ENCODE measurements at regions not wholly inside any gene's neighbourhood (a gene's known extent, or its start where the extent isn't known, plus 50 kb on each side); places are given as distances from the start of the nearest gene placed in this dataset.
A peak's percentile ranks its signal among the peaks of the same experiment; 100 is the strongest.

DNA sequence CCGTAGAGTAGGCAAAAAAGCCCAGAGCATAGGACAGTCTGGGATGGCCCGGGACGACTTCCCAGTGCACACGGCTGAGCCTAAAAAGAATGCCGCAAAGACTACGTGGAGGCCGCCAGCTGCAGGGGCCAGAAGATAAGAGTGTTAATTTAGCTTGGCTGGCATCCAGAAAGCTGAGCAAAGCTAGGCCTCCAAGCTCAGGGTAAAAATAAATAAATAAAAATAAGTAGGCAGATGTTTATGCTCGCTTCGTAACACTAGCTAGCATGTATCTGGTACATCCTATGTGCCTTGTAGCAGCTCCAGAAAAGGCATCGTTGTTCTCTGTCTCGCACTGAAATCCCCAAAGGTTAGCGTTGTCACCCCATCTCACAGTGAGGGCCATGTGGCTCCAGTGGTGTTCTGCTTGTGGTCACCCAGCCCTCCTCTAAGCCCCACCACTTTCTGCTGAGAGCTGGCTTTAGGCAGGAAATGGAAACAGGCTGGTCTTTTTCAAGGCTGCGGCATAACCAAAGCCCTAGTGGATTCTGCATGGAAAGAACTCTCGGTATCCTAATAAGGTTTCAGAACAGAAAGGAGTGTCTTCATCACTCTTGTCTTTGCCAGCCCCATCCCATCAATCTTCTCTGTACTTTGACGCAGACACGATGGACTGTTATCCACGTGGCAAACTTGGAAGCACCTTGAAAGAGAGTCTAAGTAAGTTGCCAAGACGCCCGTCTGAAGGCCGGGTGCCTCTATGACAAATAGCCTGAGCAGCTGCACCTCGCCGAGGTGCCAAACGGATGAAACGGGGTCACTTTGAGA lies 58.1 kb upstream of the MEF2A start (continued):
- TF ChIP-seq, protein P1, sequence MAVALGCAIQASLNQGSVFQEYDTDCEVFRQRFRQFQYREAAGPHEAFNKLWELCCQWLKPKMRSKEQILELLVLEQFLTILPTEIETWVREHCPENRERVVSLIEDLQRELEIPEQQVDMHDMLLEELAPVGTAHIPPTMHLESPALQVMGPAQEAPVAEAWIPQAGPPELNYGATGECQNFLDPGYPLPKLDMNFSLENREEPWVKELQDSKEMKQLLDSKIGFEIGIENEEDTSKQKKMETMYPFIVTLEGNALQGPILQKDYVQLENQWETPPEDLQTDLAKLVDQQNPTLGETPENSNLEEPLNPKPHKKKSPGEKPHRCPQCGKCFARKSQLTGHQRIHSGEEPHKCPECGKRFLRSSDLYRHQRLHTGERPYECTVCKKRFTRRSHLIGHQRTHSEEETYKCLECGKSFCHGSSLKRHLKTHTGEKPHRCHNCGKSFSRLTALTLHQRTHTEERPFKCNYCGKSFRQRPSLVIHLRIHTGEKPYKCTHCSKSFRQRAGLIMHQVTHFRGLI (tag by site-specific recombination; IDR thresholded peaks at IDR 0.05) = peak; percentile 55; the same call in 1 of the 2 replicates
- TF ChIP-seq, protein P2, sequence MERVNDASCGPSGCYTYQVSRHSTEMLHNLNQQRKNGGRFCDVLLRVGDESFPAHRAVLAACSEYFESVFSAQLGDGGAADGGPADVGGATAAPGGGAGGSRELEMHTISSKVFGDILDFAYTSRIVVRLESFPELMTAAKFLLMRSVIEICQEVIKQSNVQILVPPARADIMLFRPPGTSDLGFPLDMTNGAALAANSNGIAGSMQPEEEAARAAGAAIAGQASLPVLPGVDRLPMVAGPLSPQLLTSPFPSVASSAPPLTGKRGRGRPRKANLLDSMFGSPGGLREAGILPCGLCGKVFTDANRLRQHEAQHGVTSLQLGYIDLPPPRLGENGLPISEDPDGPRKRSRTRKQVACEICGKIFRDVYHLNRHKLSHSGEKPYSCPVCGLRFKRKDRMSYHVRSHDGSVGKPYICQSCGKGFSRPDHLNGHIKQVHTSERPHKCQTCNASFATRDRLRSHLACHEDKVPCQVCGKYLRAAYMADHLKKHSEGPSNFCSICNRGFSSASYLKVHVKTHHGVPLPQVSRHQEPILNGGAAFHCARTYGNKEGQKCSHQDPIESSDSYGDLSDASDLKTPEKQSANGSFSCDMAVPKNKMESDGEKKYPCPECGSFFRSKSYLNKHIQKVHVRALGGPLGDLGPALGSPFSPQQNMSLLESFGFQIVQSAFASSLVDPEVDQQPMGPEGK (tag by site-specific recombination; IDR thresholded peaks at IDR 0.05) = no peak
- TF ChIP-seq ZSCAN23 (tag by site-specific recombination; IDR thresholded peaks at IDR 0.05) = no peak
- TF ChIP-seq REPIN1 (tag by site-specific recombination; IDR thresholded peaks at IDR 0.05; ENCODE audit: low read depth) = no peak
- TF ChIP-seq, protein P3, sequence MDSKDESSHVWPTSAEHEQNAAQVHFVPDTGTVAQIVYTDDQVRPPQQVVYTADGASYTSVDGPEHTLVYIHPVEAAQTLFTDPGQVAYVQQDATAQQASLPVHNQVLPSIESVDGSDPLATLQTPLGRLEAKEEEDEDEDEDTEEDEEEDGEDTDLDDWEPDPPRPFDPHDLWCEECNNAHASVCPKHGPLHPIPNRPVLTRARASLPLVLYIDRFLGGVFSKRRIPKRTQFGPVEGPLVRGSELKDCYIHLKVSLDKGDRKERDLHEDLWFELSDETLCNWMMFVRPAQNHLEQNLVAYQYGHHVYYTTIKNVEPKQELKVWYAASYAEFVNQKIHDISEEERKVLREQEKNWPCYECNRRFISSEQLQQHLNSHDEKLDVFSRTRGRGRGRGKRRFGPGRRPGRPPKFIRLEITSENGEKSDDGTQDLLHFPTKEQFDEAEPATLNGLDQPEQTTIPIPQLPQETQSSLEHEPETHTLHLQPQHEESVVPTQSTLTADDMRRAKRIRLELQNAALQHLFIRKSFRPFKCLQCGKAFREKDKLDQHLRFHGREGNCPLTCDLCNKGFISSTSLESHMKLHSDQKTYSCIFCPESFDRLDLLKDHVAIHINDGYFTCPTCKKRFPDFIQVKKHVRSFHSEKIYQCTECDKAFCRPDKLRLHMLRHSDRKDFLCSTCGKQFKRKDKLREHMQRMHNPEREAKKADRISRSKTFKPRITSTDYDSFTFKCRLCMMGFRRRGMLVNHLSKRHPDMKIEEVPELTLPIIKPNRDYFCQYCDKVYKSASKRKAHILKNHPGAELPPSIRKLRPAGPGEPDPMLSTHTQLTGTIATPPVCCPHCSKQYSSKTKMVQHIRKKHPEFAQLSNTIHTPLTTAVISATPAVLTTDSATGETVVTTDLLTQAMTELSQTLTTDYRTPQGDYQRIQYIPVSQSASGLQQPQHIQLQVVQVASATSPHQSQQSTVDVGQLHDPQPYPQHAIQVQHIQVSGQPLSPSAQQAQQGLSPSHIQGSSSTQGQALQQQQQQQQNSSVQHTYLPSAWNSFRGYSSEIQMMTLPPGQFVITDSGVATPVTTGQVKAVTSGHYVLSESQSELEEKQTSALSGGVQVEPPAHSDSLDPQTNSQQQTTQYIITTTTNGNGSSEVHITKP (tag by site-specific recombination; IDR thresholded peaks at IDR 0.05) = peak; percentile 36; the same call in 1 of the 2 replicates
- TF ChIP-seq ZNF792 (tag by site-specific recombination; IDR thresholded peaks at IDR 0.05) = no peak
- no peak for TF ChIP-seq ZNF670 (tag by site-specific recombination; IDR thresholded peaks at IDR 0.05; ENCODE audit: low read depth)
- TF ChIP-seq ZNF433 (tag by site-specific recombination; IDR thresholded peaks at IDR 0.05; ENCODE audit: low read depth) = no peak
- TF ChIP-seq KLF9 (tag by site-specific recombination; IDR thresholded peaks at IDR 0.05; ENCODE audit: low read depth) = no peak
- TF ChIP-seq, protein P4, sequence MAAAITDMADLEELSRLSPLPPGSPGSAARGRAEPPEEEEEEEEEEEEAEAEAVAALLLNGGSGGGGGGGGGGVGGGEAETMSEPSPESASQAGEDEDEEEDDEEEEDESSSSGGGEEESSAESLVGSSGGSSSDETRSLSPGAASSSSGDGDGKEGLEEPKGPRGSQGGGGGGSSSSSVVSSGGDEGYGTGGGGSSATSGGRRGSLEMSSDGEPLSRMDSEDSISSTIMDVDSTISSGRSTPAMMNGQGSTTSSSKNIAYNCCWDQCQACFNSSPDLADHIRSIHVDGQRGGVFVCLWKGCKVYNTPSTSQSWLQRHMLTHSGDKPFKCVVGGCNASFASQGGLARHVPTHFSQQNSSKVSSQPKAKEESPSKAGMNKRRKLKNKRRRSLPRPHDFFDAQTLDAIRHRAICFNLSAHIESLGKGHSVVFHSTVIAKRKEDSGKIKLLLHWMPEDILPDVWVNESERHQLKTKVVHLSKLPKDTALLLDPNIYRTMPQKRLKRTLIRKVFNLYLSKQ (tag by site-specific recombination; IDR thresholded peaks at IDR 0.05; ENCODE audit: borderline replicate concordance) = no peak
- TF ChIP-seq WT1 (tag by site-specific recombination; IDR thresholded peaks at IDR 0.05) = no peak
- no peak for TF ChIP-seq ZFP69B (tag by site-specific recombination; IDR thresholded peaks at IDR 0.05)
- TF ChIP-seq ZNF629 (tag by site-specific recombination; IDR thresholded peaks at IDR 0.05) = peak; percentile 50
- TF ChIP-seq ZNF391 (tag by site-specific recombination; IDR thresholded peaks at IDR 0.05; ENCODE audit: borderline replicate concordance, low read depth) = no peak
- no peak for TF ChIP-seq KLF10 (tag by site-specific recombination; IDR thresholded peaks at IDR 0.05)
- no peak for TF ChIP-seq ZNF416 (tag by site-specific recombination; IDR thresholded peaks at IDR 0.05)
- TF ChIP-seq TRIM28 (IDR thresholded peaks at IDR 0.05; ENCODE audit: borderline replicate concordance, low read length) = no peak
- TF ChIP-seq MEIS1 (CRISPR knock-in tag; IDR thresholded peaks at IDR 0.05; ENCODE audit: borderline replicate concordance) = no peak
- TF ChIP-seq ZNF521 (tag by site-specific recombination; IDR thresholded peaks at IDR 0.05) = no peak
- TF ChIP-seq ZNF174 (tag by site-specific recombination; IDR thresholded peaks at IDR 0.05) = no peak
- no peak for TF ChIP-seq HOXC10 (CRISPR knock-in tag; IDR thresholded peaks at IDR 0.05)
- TF ChIP-seq ZNF529 (tag by site-specific recombination; IDR thresholded peaks at IDR 0.05; ENCODE audit: insufficient replicate concordance) = no peak
- TF ChIP-seq KLF8 (tag by site-specific recombination; IDR thresholded peaks at IDR 0.05) = no peak
- TF ChIP-seq GLI2 (tag by site-specific recombination; IDR thresholded peaks at IDR 0.05; ENCODE audit: borderline replicate concordance, low read depth) = no peak
- no peak for TF ChIP-seq ZNF175 (tag by site-specific recombination; IDR thresholded peaks at IDR 0.05)
- no peak for TF ChIP-seq ZNF202 (tag by site-specific recombination; IDR thresholded peaks at IDR 0.05; ENCODE audit: borderline replicate concordance)
- no peak for TF ChIP-seq ZNF146 (tag by site-specific recombination; IDR thresholded peaks at IDR 0.05)
- TF ChIP-seq ZNF624 (tag by site-specific recombination; IDR thresholded peaks at IDR 0.05) = no peak
- TF ChIP-seq, protein P5, sequence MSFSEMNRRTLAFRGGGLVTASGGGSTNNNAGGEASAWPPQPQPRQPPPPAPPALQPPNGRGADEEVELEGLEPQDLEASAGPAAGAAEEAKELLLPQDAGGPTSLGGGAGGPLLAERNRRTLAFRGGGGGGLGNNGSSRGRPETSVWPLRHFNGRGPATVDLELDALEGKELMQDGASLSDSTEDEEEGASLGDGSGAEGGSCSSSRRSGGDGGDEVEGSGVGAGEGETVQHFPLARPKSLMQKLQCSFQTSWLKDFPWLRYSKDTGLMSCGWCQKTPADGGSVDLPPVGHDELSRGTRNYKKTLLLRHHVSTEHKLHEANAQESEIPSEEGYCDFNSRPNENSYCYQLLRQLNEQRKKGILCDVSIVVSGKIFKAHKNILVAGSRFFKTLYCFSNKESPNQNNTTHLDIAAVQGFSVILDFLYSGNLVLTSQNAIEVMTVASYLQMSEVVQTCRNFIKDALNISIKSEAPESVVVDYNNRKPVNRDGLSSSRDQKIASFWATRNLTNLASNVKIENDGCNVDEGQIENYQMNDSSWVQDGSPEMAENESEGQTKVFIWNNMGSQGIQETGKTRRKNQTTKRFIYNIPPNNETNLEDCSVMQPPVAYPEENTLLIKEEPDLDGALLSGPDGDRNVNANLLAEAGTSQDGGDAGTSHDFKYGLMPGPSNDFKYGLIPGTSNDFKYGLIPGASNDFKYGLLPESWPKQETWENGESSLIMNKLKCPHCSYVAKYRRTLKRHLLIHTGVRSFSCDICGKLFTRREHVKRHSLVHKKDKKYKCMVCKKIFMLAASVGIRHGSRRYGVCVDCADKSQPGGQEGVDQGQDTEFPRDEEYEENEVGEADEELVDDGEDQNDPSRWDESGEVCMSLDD (tag by site-specific recombination; IDR thresholded peaks at IDR 0.05) = no peak

Measured in HEK293 (cell line).